ENCODE measurements at regions not wholly inside any gene's neighbourhood (a gene's known extent, or its start where the extent isn't known, plus 50 kb on each side); places are given as distances from the start of the nearest gene placed in this dataset.

DNA sequence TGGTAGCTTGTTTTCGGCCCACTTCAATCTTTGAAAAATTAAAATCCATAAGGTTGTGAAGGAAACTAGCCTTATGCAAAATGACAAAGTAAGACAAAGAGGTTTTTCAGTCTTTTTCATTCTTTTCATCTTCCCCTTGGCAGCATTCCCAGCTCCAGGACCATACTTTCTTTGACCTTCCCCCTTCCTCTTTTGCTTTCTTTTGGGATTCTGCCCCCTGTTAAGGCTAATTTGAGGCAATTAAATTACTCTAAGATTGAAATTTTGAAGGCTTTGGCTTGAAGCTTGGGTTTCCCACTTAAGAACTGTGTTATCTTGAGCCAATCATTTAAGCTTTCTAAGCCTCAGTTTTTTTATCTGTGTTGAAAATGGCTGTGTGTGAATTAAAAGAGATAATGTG, 124.9 kb downstream of the DACT1 start:
- no peak overlapping the region for H3K4me3 ChIP-seq (ENCODE audit: low read depth, low read length)
- DNase-seq (ENCODE audit: low read depth): no peak
- TF ChIP-seq, protein P1, sequence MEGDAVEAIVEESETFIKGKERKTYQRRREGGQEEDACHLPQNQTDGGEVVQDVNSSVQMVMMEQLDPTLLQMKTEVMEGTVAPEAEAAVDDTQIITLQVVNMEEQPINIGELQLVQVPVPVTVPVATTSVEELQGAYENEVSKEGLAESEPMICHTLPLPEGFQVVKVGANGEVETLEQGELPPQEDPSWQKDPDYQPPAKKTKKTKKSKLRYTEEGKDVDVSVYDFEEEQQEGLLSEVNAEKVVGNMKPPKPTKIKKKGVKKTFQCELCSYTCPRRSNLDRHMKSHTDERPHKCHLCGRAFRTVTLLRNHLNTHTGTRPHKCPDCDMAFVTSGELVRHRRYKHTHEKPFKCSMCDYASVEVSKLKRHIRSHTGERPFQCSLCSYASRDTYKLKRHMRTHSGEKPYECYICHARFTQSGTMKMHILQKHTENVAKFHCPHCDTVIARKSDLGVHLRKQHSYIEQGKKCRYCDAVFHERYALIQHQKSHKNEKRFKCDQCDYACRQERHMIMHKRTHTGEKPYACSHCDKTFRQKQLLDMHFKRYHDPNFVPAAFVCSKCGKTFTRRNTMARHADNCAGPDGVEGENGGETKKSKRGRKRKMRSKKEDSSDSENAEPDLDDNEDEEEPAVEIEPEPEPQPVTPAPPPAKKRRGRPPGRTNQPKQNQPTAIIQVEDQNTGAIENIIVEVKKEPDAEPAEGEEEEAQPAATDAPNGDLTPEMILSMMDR (IDR thresholded peaks at IDR 0.05; ENCODE audit: low read depth, low read length, missing control alignments): no peak

- TF ChIP-seq, protein P1 (IDR thresholded peaks at IDR 0.05; ENCODE audit: low read depth, low read length, missing control alignments): no peak
- H3K4me3 ChIP-seq (ENCODE audit: low read depth, low read length): no peak overlapping the region
- DNase-seq (ENCODE audit: low read depth): no peak
Observed at GRCh38 chr14:58763210-58763609, 125.4 kb downstream of the DACT1 start.

DNA sequence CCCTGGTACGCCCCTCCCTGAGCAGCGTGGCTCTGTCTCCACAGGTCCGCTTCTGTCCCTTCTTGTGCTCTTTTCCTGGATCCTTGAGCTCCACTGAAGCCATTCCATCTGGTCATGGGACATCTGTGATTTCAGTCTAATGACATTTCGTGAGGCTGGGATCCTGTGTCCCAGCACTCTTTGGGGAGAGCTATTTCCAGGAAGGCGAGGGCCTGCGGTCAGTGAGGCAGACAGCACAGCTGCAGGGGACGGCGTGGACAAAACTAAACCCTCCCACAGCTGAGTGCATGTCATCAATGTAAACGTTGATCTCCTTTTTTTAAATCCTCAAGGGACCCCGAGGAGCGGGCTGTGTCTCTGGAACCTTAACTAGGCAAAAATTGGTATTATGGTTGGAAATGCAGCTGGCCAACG, 127.7 kb downstream of the DACT1 start:
- no peak overlapping the region for H3K4me3 ChIP-seq (ENCODE audit: low read depth, low read length)
- TF ChIP-seq, protein P1 (IDR thresholded peaks at IDR 0.05; ENCODE audit: low read depth, low read length, missing control alignments): no peak
- no peak for DNase-seq (ENCODE audit: low read depth)

DNA sequence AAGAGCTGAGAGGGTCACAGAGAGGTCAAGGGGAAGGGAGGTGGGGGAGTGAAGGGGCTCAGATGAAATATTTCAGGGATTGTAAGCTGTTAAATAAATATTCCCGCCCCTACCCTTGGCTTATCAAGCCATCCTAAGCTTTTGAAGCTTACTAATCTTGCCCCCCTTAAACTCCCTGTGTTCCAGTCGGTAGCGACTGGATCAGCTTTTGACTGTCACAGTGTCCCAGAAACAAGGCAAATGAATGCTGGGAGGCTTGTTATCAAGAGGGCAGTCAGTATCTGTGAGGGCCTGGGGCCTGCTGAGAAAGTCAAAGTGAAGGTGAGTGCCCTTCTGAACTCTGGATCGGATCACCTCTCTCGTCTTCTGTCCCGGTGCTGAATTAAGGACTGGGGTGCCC, 128.1 kb downstream of the DACT1 start:
- no peak overlapping the region for H3K4me3 ChIP-seq (ENCODE audit: low read depth, low read length)
- TF ChIP-seq, protein P1 (IDR thresholded peaks at IDR 0.05; ENCODE audit: low read depth, low read length, missing control alignments): no peak
- DNase-seq (ENCODE audit: low read depth): no peak

GRCh38 chr14:58769011-58769643, 131.4 kb downstream of the DACT1 start:
- no peak overlapping the region for H3K4me3 ChIP-seq (ENCODE audit: low read depth, low read length)
- no peak for DNase-seq (ENCODE audit: low read depth)
- TF ChIP-seq, protein P1 (IDR thresholded peaks at IDR 0.05; ENCODE audit: low read depth, low read length, missing control alignments): no peak

DNA sequence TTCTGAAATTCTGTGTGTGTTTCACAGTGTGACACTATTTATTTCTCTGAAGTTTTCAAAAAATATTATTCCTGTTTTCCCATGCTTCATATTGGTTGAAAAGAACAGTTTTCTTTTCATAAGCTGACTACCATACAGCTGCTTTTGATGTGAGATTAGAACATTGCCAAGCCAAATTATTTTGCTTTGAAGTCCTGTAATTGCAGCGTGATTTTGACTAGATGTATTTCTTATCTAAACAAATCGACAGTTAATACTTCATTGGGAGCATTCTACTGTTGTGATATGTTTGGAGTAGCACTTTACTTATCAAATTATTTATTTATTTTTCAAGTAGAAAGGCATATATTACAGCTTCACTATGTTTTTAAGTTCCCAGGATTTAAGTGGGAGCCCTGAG, 132.0 kb downstream of the DACT1 start:
- TF ChIP-seq, protein P1 (IDR thresholded peaks at IDR 0.05; ENCODE audit: low read depth, low read length, missing control alignments): no peak
- no peak for DNase-seq (ENCODE audit: low read depth)

DNA sequence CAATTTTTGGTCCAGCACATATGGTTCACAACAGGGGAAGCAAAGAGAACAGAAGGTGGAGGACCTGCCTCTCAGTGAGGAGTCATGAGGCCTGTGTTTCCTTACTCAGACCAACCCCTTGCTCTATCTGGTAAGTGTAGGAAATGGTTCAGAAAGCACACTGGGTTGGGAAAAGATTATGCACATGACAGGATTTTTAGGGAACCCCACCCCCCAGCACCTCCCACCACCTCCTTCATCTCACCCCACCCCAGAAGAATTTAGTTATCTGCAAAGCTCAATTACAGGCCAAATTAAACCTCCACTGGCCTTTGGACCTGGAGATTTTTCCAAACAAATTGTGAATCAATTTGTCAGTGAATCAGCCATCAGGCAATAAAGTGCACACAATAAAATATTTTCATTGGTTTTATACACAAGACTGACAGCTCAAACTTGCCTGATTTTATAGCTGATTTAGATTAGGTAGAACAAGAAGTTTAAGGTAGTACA, 132.8 kb downstream of the DACT1 start:
- H3K4me3 ChIP-seq (ENCODE audit: low read depth, low read length): no peak overlapping the region
- DNase-seq (ENCODE audit: low read depth): no peak
- TF ChIP-seq, protein P1 (IDR thresholded peaks at IDR 0.05; ENCODE audit: low read depth, low read length, missing control alignments): no peak

More for the DNA sequence above, 132.0 kb downstream of the DACT1 start:
- H3K4me3 ChIP-seq (ENCODE audit: low read depth, low read length): no peak overlapping the region
